IMR-90 (cell line): ENCODE measurements at regions not wholly inside any gene's neighbourhood (a gene's known extent, or its start where the extent isn't known, plus 50 kb on each side); places are given as distances from the start of the nearest gene placed in this dataset.
"Not testable (repeated sequence)": the region's sequence is repeated elsewhere in the genome, so short reads cannot be mapped to it uniquely, and the experiment has no call there.

Source experiments
- ATAC-seq: fragments of 200-7000 bp; cut with Tn5 transposase; 2 replicates; pipeline ENCODE4 v1.9.1; 2020; ENCODE audit warnings: low read depth, mild to moderate bottlenecking, moderate library complexity
- BruUV-seq: library from RNA; stranded (reverse); fragments of 400-500 nt; replicated peaks from 2 replicates; lab custom pipeline; 2021; lab: Mats Ljungman, UMichigan
- CTCF ChIA-PET: fragments of 300-600 bp; formaldehyde crosslinking; extraction: SDS; loops from one replicate; lab custom pipeline; 2021; ENCODE audit warnings: antibody characterized with exemption; lab: Yijun Ruan, JAX
- POLR2A ChIA-PET: fragments of 300-600 bp; sonication (Branson Sonifier 250); formaldehyde crosslinking; loops from one replicate; lab custom pipeline; 2022; ENCODE audit warnings: antibody characterized with exemption; ENCODE audit not compliant: unreplicated experiment; lab: Charles Lee
- DNase-seq: peaks from one replicate; pipeline ENCODE4 v3.0.0; 2013
- H2AFZ ChIP-seq: replicated peaks from 2 replicates; pipeline ENCODE3; 2013; ENCODE audit warnings: low read length, mild to moderate bottlenecking; ENCODE audit not compliant: poor library complexity
- H2AK5ac ChIP-seq: 2 replicates; pipeline ENCODE4 v1.6.1; 2013; ENCODE audit warnings: low read depth, low read length, inconsistent platforms
- H2AK9ac ChIP-seq: replicated peaks from 2 replicates; pipeline ENCODE3; 2013; ENCODE audit warnings: mild to moderate bottlenecking, low read depth, low read length, moderate library complexity; ENCODE audit not compliant: poor library complexity
- H2BK120ac ChIP-seq: 2 replicates; pipeline ENCODE4 v1.6.1; 2013; ENCODE audit warnings: low read depth, low read length, inconsistent platforms
- H2BK15ac ChIP-seq: 3 replicates; pipeline ENCODE4 v1.6.1; 2013; ENCODE audit warnings: low read depth, low read length, inconsistent platforms
- H2BK20ac ChIP-seq: 2 replicates; pipeline ENCODE4 v1.6.1; 2013; ENCODE audit warnings: low read depth, mild to moderate bottlenecking, inconsistent platforms, low read length, moderate library complexity
- H2BK5ac ChIP-seq: 2 replicates; pipeline ENCODE4 v1.6.1; 2013; ENCODE audit warnings: mild to moderate bottlenecking, low read depth, low read length, inconsistent platforms; ENCODE audit not compliant: poor library complexity, severe bottlenecking
- H3K14ac ChIP-seq: replicated peaks from 2 replicates; pipeline ENCODE4 v1.6.1; 2013; ENCODE audit warnings: low read depth, low read length, inconsistent platforms
- H3K18ac ChIP-seq: 2 replicates; pipeline ENCODE4 v1.6.1; 2013; ENCODE audit warnings: low read depth, low read length, control low read depth
- H3K23ac ChIP-seq: 2 replicates; pipeline ENCODE4 v1.6.1; 2013; ENCODE audit warnings: low read depth, low read length, inconsistent platforms
- H3K27ac ChIP-seq: 2 replicates; pipeline ENCODE4 v1.5.1; 2013; ENCODE audit warnings: mild to moderate bottlenecking, control low read depth, low read length; ENCODE audit not compliant: insufficient read depth
- H3K27me3 ChIP-seq: 2 replicates; pipeline ENCODE4 v1.6.1; 2013; ENCODE audit warnings: low read length; ENCODE audit not compliant: control insufficient read depth, insufficient read depth
- H3K36me3 ChIP-seq: 2 replicates; pipeline ENCODE4 v1.6.1; 2013; ENCODE audit warnings: low read length, mixed read lengths; ENCODE audit not compliant: control insufficient read depth, insufficient read depth
- H3K4ac ChIP-seq: 2 replicates; pipeline ENCODE4 v1.6.1; 2013; ENCODE audit warnings: low read depth, low read length, inconsistent platforms
- H3K4me1 ChIP-seq: 2 replicates; pipeline ENCODE4 v1.6.1; 2013; ENCODE audit warnings: low read length, mixed read lengths; ENCODE audit not compliant: control insufficient read depth, insufficient read depth
- H3K4me2 ChIP-seq: 2 replicates; pipeline ENCODE4 v1.6.1; 2013; ENCODE audit warnings: low read depth, mild to moderate bottlenecking, control low read depth, low read length, moderate library complexity
- H3K4me3 ChIP-seq: 2 replicates; pipeline ENCODE4 v1.5.1; 2013; ENCODE audit warnings: low read depth, mild to moderate bottlenecking, control low read depth, low read length, moderate library complexity; ENCODE audit not compliant: insufficient read depth
- H3K56ac ChIP-seq: 2 replicates; pipeline ENCODE4 v1.6.1; 2013; ENCODE audit warnings: low read length, inconsistent platforms; ENCODE audit not compliant: insufficient read depth; ENCODE audit errors: extremely low read depth
- H3K79me1 ChIP-seq, 2 experiments: 2 replicates each; pipeline ENCODE4 v1.6.1; 2013; ENCODE audit warnings: low read length in 2 of 2, inconsistent platforms in 1 of 2, low read depth in 1 of 2
- H3K9ac ChIP-seq: 2 replicates; pipeline ENCODE4 v1.6.1; 2013; ENCODE audit warnings: low read depth, low read length, control low read depth
- H3K9me1 ChIP-seq: 2 replicates; pipeline ENCODE4 v1.6.1; 2013; ENCODE audit warnings: low read length, inconsistent platforms; ENCODE audit not compliant: insufficient read depth
- H3K9me3 ChIP-seq: 2 replicates; pipeline ENCODE4 v1.6.1; 2013; ENCODE audit warnings: low read length; ENCODE audit not compliant: control insufficient read depth, insufficient read depth
- H4K20me1 ChIP-seq: 2 replicates; pipeline ENCODE4 v1.6.1; 2013; ENCODE audit warnings: low read length, inconsistent platforms; ENCODE audit not compliant: insufficient read depth
- H4K5ac ChIP-seq: 2 replicates; pipeline ENCODE4 v1.6.1; 2013; ENCODE audit warnings: mild to moderate bottlenecking, low read depth, low read length, control low read depth
- H4K8ac ChIP-seq, 2 experiments: 2 replicates each; pipeline ENCODE4 v1.6.1; 2013; ENCODE audit warnings: low read depth in 2 of 2, low read length in 2 of 2, control low read depth in 1 of 2, inconsistent platforms in 1 of 2
- H4K91ac ChIP-seq: 2 replicates; pipeline ENCODE4 v1.6.1; 2013; ENCODE audit warnings: low read depth, low read length, inconsistent platforms; ENCODE audit not compliant: insufficient read depth
- WGBS, 2 experiments: methylation state at CpG; one replicate each; pipeline versions ENCODE4 v1.1.5 to v1.1.7; 2013; ENCODE audit warnings: missing lambda C conversion rate in 2 of 2; ENCODE audit not compliant: insufficient read length in 1 of 2; ENCODE audit errors: extremely low coverage in 2 of 2; 5-methylcytosine and 5-hydroxymethylcytosine counted together
- dilution Hi-C: fragments of 300-500 bp; cut with HindIII; formaldehyde crosslinking; loops from one replicate; pipeline ENCODE4 v1.14.3; 2018; ENCODE audit warnings: low sequenced_read_pairs; ENCODE audit not compliant: unreplicated experiment
- in situ Hi-C: fragments of 300-500 bp; cut with MboI; formaldehyde crosslinking; loops from 3 replicates; pipeline ENCODE4 v1.14.3; 2019; ENCODE audit warnings: low sequenced_read_pairs, inconsistent platforms, mixed read lengths
- intact Hi-C: fragments of 100-400 bp; cut with micrococcal nuclease; formaldehyde crosslinking; loops from 2 replicates; pipeline ENCODE4 v1.10.0; 2022

DNA sequence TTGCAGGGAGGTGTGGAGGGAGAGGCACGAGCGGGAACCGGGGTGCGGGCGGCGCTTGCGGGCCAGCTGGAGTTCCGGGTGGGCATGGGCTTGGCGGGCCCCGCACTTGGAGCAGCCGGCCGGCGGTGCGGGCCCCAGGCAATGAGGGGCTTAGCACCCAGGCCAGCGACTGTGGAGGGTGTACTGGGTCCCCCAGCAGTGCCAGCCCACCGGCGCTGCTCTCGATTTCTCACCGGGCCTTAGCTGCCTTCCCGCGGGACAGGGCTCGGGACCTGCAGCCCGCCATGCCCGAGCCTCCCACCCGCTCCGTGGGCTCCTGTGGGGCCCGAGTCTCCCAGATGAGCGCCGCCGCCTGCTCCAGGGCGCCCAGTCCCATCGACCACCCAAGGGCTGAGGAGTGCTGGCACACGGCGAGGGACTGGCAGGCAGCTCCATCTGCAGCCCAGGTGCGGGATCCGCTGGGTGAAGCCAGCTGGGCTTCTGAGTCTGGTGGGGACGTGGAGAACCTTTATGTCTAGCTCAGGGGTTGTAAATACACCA, 115.9 kb upstream of the NDN start:
- H3K9ac ChIP-seq, H3K4me2 ChIP-seq, dilution Hi-C loops, H4K91ac ChIP-seq, H3K4ac ChIP-seq, H4K8ac ChIP-seq, H3K23ac ChIP-seq, H3K36me3 ChIP-seq, H3K14ac ChIP-seq, H3K27ac ChIP-seq, H2BK15ac ChIP-seq, H3K18ac ChIP-seq, H3K4me3 ChIP-seq, H3K56ac ChIP-seq, H3K79me1 ChIP-seq, H2BK5ac ChIP-seq, intact Hi-C loops, CTCF ChIA-PET, H2AK5ac ChIP-seq, H4K5ac ChIP-seq, POLR2A ChIA-PET, H4K20me1 ChIP-seq, DNase-seq, BruUV-seq, H3K4me1 ChIP-seq, ATAC-seq, H2BK20ac ChIP-seq, in situ Hi-C loops, H2AFZ ChIP-seq, H3K27me3 ChIP-seq, H3K9me1 ChIP-seq, H2BK120ac ChIP-seq, H2AK9ac ChIP-seq: not testable (repeated sequence)
- peaks cover 16% of the 10 kb centered on the region for H3K9me3 ChIP-seq
- 80% methylated on average over 15 of the region's 37 CpGs; no CpG with 5 or more reads in 1 of the 2 experiments for WGBS, 2 experiments
